Hepatocyte (in vitro differentiated cells): ENCODE measurements at regions not wholly inside any gene's neighbourhood (a gene's known extent, or its start where the extent isn't known, plus 50 kb on each side); places are given as distances from the start of the nearest gene placed in this dataset.
"Not testable (repeated sequence)": the region's sequence is repeated elsewhere in the genome, so short reads cannot be mapped to it uniquely, and the experiment has no call there.

ENCODE experiments used
- DNase-seq: peaks from one replicate; pipeline ENCODE4 v3.0.0-alpha.2; 2016; ENCODE audit warnings: low spot score
- H2AFZ ChIP-seq: fragments of 200-600 bp; sonication (generic); 2 replicates; pipeline ENCODE4 v1.6.0; 2016; ENCODE audit warnings: antibody characterized with exemption, mild to moderate bottlenecking
- H3K27ac ChIP-seq: fragments of 200-600 bp; sonication (generic); 2 replicates; pipeline ENCODE4 v1.5.1; 2016; ENCODE audit warnings: mild to moderate bottlenecking
- H3K27me3 ChIP-seq: fragments of 200-600 bp; sonication (generic); 2 replicates; pipeline ENCODE4 v1.6.1; 2016
- H3K36me3 ChIP-seq: fragments of 200-600 bp; sonication (generic); replicated peaks from 2 replicates; pipeline ENCODE4 v1.5.1; 2016; ENCODE audit warnings: low read depth; ENCODE audit not compliant: insufficient read depth
- H3K4me1 ChIP-seq: fragments of 200-600 bp; sonication (generic); 2 replicates; pipeline ENCODE4 v1.5.1; 2016; ENCODE audit warnings: mild to moderate bottlenecking, moderate library complexity; ENCODE audit not compliant: insufficient read depth
- H3K4me2 ChIP-seq: fragments of 200-600 bp; sonication (generic); 2 replicates; pipeline ENCODE4 v1.6.0; 2016
- H3K4me3 ChIP-seq: fragments of 200-600 bp; sonication (generic); 2 replicates; pipeline ENCODE4 v1.5.1; 2016; ENCODE audit warnings: mild to moderate bottlenecking
- H3K79me2 ChIP-seq: fragments of 200-600 bp; sonication (generic); 2 replicates; pipeline ENCODE4 v1.6.0; 2017; ENCODE audit warnings: mild to moderate bottlenecking
- H3K9me2 ChIP-seq: fragments of 200-600 bp; sonication (generic); replicated peaks from 2 replicates; pipeline ENCODE4 v1.6.0; 2017; ENCODE audit warnings: mild to moderate bottlenecking; ENCODE audit not compliant: insufficient read depth
- H3K9me3 ChIP-seq: fragments of 200-600 bp; sonication (generic); 2 replicates; pipeline ENCODE4 v1.5.1; 2016; ENCODE audit warnings: low read depth, mild to moderate bottlenecking
- H4K20me1 ChIP-seq: fragments of 200-600 bp; sonication (generic); 2 replicates; pipeline ENCODE4 v1.6.0; 2016; ENCODE audit warnings: mild to moderate bottlenecking; ENCODE audit not compliant: insufficient read depth, poor library complexity, severe bottlenecking
- CTCF ChIP-seq: fragments of 200-600 bp; sonication (generic); IDR thresholded peaks from 2 replicates; pipeline ENCODE4 v1.5.1; 2016; ENCODE audit warnings: antibody characterized with exemption, mild to moderate bottlenecking; ENCODE audit not compliant: poor library complexity
- EZH2 ChIP-seq: fragments of 200-600 bp; sonication (generic); IDR thresholded peaks from 2 replicates; pipeline ENCODE4 v1.6.1; 2016; ENCODE audit warnings: antibody characterized with exemption, mild to moderate bottlenecking, borderline replicate concordance
- EZH2phosphoT487 ChIP-seq: fragments of 200-600 bp; sonication (generic); IDR thresholded peaks from one replicate; pipeline ENCODE4 v1.6.1; 2018; ENCODE audit warnings: antibody characterized with exemption, mild to moderate bottlenecking, low read depth, moderate library complexity; ENCODE audit not compliant: unreplicated experiment, severe bottlenecking
- WGBS: methylation state at CpG from one replicate; pipeline ENCODE4 v1.1.6; 2016; ENCODE audit warnings: low lambda C conversion rate; ENCODE audit errors: missing lambda C conversion rate; 5-methylcytosine and 5-hydroxymethylcytosine counted together

GRCh38 chr1:115506518-115506917 is 135.3 kb upstream of the VANGL1 start:
- no peak for TF ChIP-seq CTCF
- TF ChIP-seq EZH2: no peak
- TF ChIP-seq EZH2phosphoT487: no peak
- Histone ChIP-seq H3K9me2 (no peaks in the 10 kb centered on the region), H3K27ac (no peak overlapping the region), H3K27me3 (no peaks in the 10 kb centered on the region), H3K79me2 (no peaks in the 10 kb centered on the region), H2AFZ (no peak overlapping the region), H3K36me3 (no peaks in the 10 kb centered on the region), H4K20me1 (no peaks in the 10 kb centered on the region), H3K4me2 (no peak overlapping the region), H3K4me1 (no peaks in the 10 kb centered on the region), H3K9me3 (no peaks in the 10 kb centered on the region), H3K4me3 (no peak overlapping the region)
- DNase-seq: no peak
- 63% methylated on average over 8 of the region's 8 CpGs for WGBS

- no peaks in the 10 kb centered on the region for H3K27me3 ChIP-seq
- TF ChIP-seq EZH2phosphoT487 (no peak), CTCF (no peak), EZH2 (no peak)
- H3K36me3 ChIP-seq: no peaks in the 10 kb centered on the region
- no peak overlapping the region for H3K27ac ChIP-seq
- no peaks in the 10 kb centered on the region for H4K20me1 ChIP-seq
- no peak overlapping the region for H2AFZ ChIP-seq
- H3K79me2 ChIP-seq: no peaks in the 10 kb centered on the region
- no peaks in the 10 kb centered on the region for H3K9me2 ChIP-seq
- DNase-seq: no peak
- H3K9me3 ChIP-seq: no peaks in the 10 kb centered on the region
- H3K4me3 ChIP-seq: no peak overlapping the region
- H3K4me1 ChIP-seq: no peaks in the 10 kb centered on the region
- H3K4me2 ChIP-seq: no peak overlapping the region
Observed at GRCh38 chr1:115505148-115505571, 136.6 kb upstream of the VANGL1 start.

GRCh38 chr1:115502183-115502582 is 139.6 kb upstream of the VANGL1 start:
- H4K20me1 ChIP-seq, H3K9me3 ChIP-seq, H3K36me3 ChIP-seq, H3K27ac ChIP-seq, H3K79me2 ChIP-seq, DNase-seq, H2AFZ ChIP-seq, H3K4me1 ChIP-seq, H3K4me2 ChIP-seq, H3K27me3 ChIP-seq, H3K4me3 ChIP-seq, H3K9me2 ChIP-seq: not testable (repeated sequence)
- WGBS: 84% methylated on average over 4 of the region's 4 CpGs

- no peak overlapping the region for H3K27ac ChIP-seq
- H3K9me3 ChIP-seq: no peaks in the 10 kb centered on the region
- no peak overlapping the region for H3K4me3 ChIP-seq
- no peak for DNase-seq
- TF ChIP-seq EZH2phosphoT487 (no peak), EZH2 (no peak), CTCF (no peak)
- no peaks in the 10 kb centered on the region for H4K20me1 ChIP-seq
- H3K4me2 ChIP-seq: no peak overlapping the region
- no peaks in the 10 kb centered on the region for H3K27me3 ChIP-seq
- no peaks in the 10 kb centered on the region for H3K36me3 ChIP-seq
- WGBS: 100% methylated on average over 1 of the region's 1 CpG
- H3K79me2 ChIP-seq: no peaks in the 10 kb centered on the region
- H3K4me1 ChIP-seq: no peaks in the 10 kb centered on the region
- no peak overlapping the region for H2AFZ ChIP-seq
- H3K9me2 ChIP-seq: no peaks in the 10 kb centered on the region
Observed at GRCh38 chr1:115501476-115501875, 140.3 kb upstream of the VANGL1 start.
